Uterus (tissue), 3 donors: ENCODE measurements at regions not wholly inside any gene's neighbourhood (a gene's known extent, or its start where the extent isn't known, plus 50 kb on each side); places are given as distances from the start of the nearest gene placed in this dataset.

Source experiments
- DNase-seq, 2 donors: peaks; one replicate each; pipeline ENCODE4 v3.0.0-alpha.2; 2019 to 2020
- H3K27ac ChIP-seq, 2 donors: fragments of 200-600 bp; sonication (generic); 1 replicate in 1 of 2; 2 replicates in 1 of 2; pipeline ENCODE4 v1.5.1; 2016 to 2018
- H3K27me3 ChIP-seq, 2 donors: fragments of 200-600 bp; sonication (generic); one replicate each; pipeline ENCODE4 v1.5.1; 2018 to 2019; ENCODE audit warnings: control low read depth in 1 of 2
- H3K36me3 ChIP-seq, 2 donors: fragments of 200-600 bp; sonication (generic); one replicate each; pipeline ENCODE4 v1.5.1; 2019; ENCODE audit warnings: control low read depth in 1 of 2
- H3K4me1 ChIP-seq, 2 donors: fragments of 200-600 bp; sonication (generic); one replicate each; pipeline ENCODE4 v1.5.1; 2018 to 2019; ENCODE audit warnings: control low read depth in 1 of 2
- H3K4me3 ChIP-seq, 2 donors: fragments of 200-600 bp; sonication (generic); 1 replicate in 1 of 2; 2 replicates in 1 of 2; pipeline ENCODE4 v1.5.1; 2018 to 2019; ENCODE audit warnings: mild to moderate bottlenecking in 1 of 2
- H3K9me3 ChIP-seq, 2 donors: fragments of 200-600 bp; sonication (generic); one replicate each; pipeline ENCODE4 v1.5.1; 2019; ENCODE audit warnings: control low read depth in 1 of 2
- POLR2A ChIP-seq, 2 donors: fragments of 450-650 bp; IDR thresholded peaks; one replicate each; pipeline ENCODE4 v1.6.1; 2016; ENCODE audit warnings: antibody characterized with exemption in 2 of 2, mild to moderate bottlenecking in 1 of 2, moderate library complexity in 1 of 2
- intact Hi-C: fragments of 100-400 bp; cut with DNase I; formaldehyde crosslinking; loops from one replicate; pipeline ENCODE4 v1.15.1; 2023; ENCODE audit warnings: low total_unique reads
- TF ChIP-seq, protein P1 (sequence below), 4 experiments: fragments of 200-600 bp in 2 of 4; fragments of 450-650 bp in 2 of 4; sonication (generic) in 2 of 4; IDR thresholded peaks; one replicate each; pipeline ENCODE4 v1.5.1; 2016 to 2019; ENCODE audit warnings: antibody characterized with exemption in 4 of 4, mild to moderate bottlenecking in 2 of 4, moderate library complexity in 1 of 4
- donor health status: DM: yes; HTN: yes; CAD: no.

DNA sequence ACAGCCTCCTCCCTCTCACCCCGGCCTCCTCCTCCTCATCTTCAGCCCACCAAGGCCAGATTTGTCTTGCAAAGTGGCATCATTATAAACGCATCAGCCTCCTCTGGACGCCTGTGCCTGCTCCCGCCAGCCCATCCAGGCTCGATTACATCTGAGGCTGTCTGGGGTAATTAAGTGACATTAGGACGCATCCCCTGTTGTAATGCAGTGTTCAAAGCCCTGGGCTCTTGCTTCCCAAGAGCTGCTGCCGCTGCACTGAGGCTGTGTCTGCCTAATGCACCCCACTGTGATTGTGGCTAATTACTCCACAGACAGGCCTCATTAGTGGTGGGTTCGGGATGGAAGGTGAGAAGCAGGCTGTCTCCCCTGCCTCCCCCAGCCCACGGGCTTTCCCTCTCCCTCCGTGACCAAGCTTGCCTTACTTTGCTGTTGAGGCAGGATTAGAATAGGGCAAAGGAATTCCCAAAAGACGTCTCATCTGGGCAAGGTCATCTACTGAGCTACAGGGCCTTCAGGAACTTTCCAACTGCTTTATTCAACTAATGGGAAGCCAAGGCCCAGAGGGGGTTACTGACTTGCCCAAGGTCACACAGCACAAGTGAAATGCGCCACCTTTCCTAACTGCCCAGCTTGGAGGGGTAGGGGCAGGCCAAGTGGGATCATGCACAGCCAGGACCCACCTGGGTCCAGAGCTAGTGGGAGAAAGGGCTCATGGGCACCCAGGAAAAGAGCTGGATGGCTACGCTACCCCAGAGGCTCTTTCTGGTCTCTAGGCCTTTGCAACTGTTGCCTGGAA, 66.2 kb upstream of the PCBD1 start:
- H3K4me3 ChIP-seq: no peak overlapping the region
- TF ChIP-seq, protein P1, sequence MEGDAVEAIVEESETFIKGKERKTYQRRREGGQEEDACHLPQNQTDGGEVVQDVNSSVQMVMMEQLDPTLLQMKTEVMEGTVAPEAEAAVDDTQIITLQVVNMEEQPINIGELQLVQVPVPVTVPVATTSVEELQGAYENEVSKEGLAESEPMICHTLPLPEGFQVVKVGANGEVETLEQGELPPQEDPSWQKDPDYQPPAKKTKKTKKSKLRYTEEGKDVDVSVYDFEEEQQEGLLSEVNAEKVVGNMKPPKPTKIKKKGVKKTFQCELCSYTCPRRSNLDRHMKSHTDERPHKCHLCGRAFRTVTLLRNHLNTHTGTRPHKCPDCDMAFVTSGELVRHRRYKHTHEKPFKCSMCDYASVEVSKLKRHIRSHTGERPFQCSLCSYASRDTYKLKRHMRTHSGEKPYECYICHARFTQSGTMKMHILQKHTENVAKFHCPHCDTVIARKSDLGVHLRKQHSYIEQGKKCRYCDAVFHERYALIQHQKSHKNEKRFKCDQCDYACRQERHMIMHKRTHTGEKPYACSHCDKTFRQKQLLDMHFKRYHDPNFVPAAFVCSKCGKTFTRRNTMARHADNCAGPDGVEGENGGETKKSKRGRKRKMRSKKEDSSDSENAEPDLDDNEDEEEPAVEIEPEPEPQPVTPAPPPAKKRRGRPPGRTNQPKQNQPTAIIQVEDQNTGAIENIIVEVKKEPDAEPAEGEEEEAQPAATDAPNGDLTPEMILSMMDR (IDR thresholded peaks at IDR 0.05): no peak
- no peak for TF ChIP-seq POLR2A (IDR thresholded peaks at IDR 0.05)
- no peaks in the 10 kb centered on the region for H3K27me3 ChIP-seq
- H3K4me1 ChIP-seq: no peaks in the 10 kb centered on the region
- DNase-seq: no peak
- H3K9me3 ChIP-seq: no peaks in the 10 kb centered on the region
- H3K36me3 ChIP-seq: no peaks in the 10 kb centered on the region
- H3K27ac ChIP-seq: no peak overlapping the region
- intact Hi-C loops: no loop called here

DNA sequence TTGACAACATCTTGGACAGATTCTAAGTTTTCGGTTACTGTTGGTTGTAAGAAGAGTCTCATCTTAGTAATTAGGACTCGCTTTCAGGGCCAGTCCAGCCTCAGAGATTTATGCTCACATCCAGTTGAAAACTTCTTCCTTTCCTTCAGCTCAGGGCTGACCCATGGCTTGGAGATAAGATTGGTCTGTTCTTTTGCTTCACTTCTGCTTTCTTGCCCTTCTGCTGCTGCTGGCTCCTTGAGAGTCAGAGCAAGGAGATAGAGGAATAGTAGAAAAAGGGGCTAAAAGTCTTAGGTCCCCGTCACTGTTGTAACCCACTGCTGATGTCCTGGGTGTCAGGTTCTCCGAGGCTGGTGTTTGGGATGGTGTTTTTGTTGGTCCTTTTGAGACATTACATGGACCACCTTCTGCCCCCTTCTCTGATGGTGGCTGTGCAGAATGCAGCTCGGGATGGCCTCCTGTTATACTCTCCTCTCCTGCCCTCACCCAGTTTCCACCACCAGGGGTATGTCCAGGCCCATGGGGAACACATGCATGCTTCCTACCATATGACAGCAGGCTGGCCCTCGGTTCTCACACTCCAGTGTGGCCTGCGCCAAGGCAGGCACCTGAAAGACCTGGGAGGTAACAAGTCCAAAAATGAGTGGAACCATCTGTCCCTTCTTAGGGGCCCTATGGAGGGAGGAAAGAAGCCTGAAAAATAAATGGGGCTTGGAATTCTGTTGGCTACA, 67.8 kb upstream of the PCBD1 start:
- Histone ChIP-seq H3K27me3 (no peaks in the 10 kb centered on the region), H3K4me1 (no peaks in the 10 kb centered on the region), H3K4me3 (no peak overlapping the region), H3K36me3 (no peaks in the 10 kb centered on the region), H3K27ac (no peak overlapping the region), H3K9me3 (no peaks in the 10 kb centered on the region)
- intact Hi-C loops: no loop called here
- TF ChIP-seq, protein P1 (IDR thresholded peaks at IDR 0.05): no peak
- TF ChIP-seq POLR2A (IDR thresholded peaks at IDR 0.05): no peak
- DNase-seq: no peak

DNA sequence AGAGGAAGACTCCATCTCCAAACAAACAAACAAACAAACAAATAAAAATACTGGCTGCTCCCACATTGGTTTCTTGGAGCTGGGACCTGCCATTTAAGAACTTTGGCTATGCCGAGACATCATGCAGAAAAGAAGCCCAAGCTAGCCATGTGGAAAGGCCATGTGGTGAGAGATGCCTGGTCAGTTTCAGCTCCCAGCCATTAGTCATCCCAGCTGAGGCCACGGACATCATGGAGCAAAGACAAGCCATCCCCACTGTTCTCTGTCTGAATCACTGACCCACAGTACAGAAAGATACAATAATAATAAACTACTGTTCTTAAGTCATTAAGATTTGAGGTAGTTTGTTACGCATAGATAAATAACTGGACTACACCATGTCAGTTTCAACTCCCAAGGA, 70.0 kb upstream of the PCBD1 start:
- H3K27me3 ChIP-seq: no peaks in the 10 kb centered on the region
- no peak overlapping the region for H3K4me3 ChIP-seq
- H3K27ac ChIP-seq: no peak overlapping the region
- intact Hi-C loops: no loop called here
- DNase-seq: no peak
- no peak for TF ChIP-seq POLR2A (IDR thresholded peaks at IDR 0.05)
- TF ChIP-seq, protein P1 (IDR thresholded peaks at IDR 0.05): no peak
- no peaks in the 10 kb centered on the region for H3K4me1 ChIP-seq
- no peaks in the 10 kb centered on the region for H3K36me3 ChIP-seq
- H3K9me3 ChIP-seq: no peaks in the 10 kb centered on the region

DNA sequence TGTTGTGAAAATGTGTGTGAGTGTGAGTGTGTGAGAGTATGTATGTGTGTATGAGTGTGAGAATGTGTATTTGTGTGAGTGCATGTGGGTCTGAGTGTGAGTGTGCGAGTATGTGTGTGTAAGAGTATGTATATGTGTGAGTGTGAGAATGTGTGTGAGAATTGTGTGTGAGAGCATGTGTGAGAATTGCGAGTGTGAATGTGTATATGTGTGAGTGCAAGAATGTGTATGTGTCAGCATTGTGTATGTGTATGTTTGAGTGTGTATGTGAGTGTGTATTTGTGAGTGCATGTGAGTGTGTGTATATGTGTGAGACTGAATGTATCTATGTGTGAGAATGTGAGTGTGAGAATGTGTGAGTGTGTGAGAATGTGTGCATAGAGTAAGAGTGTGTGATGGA, 72.0 kb upstream of the PCBD1 start:
- intact Hi-C loops: no loop called here
- no peak for DNase-seq
- Histone ChIP-seq H3K36me3 (no peaks in the 10 kb centered on the region), H3K4me1 (no peaks in the 10 kb centered on the region), H3K4me3 (no peak overlapping the region), H3K27me3 (no peaks in the 10 kb centered on the region), H3K9me3 (no peaks in the 10 kb centered on the region), H3K27ac (no peak overlapping the region)
- TF ChIP-seq, protein P1 (IDR thresholded peaks at IDR 0.05): no peak
- TF ChIP-seq POLR2A (IDR thresholded peaks at IDR 0.05): no peak
